Thyroid gland (tissue), 4 donors: ENCODE measurements at regions not wholly inside any gene's neighbourhood (a gene's known extent, or its start where the extent isn't known, plus 50 kb on each side); places are given as distances from the start of the nearest gene placed in this dataset.

Source experiments
- POLR2A ChIP-seq, 2 donors: fragments of 450-650 bp; IDR thresholded peaks; one replicate each; pipeline ENCODE4 v1.6.1; 2017; ENCODE audit warnings: antibody characterized with exemption in 2 of 2, mild to moderate bottlenecking in 2 of 2, moderate library complexity in 1 of 2
- TF ChIP-seq, protein P1 (sequence below), 6 experiments: fragments of 200-600 bp in 3 of 6; fragments of 450-650 bp in 3 of 6; sonication (generic) in 3 of 6; IDR thresholded peaks; one replicate each; pipeline ENCODE4 v1.5.1; 2016 to 2019; ENCODE audit warnings: antibody characterized with exemption in 6 of 6, mild to moderate bottlenecking in 2 of 6, inconsistent platforms in 1 of 6, moderate library complexity in 1 of 6

DNA sequence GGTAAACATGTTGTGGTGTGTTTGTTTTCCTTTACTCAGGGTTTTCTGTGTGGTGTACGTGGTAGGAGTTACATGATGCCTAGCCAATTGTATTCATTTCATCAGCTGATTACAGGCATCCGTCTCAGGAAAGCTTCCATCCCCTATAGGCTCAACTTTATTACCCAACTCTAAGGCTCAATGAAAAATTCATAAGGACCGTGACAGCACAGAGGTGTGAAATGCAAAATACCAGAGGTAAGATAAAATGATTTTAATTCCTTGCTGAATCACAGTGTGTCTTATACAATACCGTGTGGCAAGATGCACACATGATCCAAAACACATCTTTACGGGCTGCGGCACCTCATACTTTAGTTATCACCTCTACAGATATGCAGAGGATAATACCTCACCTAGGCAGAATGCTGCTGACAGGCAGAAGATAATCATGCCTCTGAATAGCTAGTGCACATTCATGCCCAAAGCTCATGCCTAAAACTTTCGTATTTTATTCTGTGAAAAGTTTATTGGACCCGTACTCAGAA is 87.2 kb upstream of the DIO2 start:
- TF ChIP-seq, protein P1, sequence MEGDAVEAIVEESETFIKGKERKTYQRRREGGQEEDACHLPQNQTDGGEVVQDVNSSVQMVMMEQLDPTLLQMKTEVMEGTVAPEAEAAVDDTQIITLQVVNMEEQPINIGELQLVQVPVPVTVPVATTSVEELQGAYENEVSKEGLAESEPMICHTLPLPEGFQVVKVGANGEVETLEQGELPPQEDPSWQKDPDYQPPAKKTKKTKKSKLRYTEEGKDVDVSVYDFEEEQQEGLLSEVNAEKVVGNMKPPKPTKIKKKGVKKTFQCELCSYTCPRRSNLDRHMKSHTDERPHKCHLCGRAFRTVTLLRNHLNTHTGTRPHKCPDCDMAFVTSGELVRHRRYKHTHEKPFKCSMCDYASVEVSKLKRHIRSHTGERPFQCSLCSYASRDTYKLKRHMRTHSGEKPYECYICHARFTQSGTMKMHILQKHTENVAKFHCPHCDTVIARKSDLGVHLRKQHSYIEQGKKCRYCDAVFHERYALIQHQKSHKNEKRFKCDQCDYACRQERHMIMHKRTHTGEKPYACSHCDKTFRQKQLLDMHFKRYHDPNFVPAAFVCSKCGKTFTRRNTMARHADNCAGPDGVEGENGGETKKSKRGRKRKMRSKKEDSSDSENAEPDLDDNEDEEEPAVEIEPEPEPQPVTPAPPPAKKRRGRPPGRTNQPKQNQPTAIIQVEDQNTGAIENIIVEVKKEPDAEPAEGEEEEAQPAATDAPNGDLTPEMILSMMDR (IDR thresholded peaks at IDR 0.05): no peak
- no peak for TF ChIP-seq POLR2A (IDR thresholded peaks at IDR 0.05)
